Upper lobe of right lung (tissue), 1 donor: ENCODE measurements at regions not wholly inside any gene's neighbourhood (a gene's known extent, or its start where the extent isn't known, plus 50 kb on each side); places are given as distances from the start of the nearest gene placed in this dataset.

Source experiments
- ATAC-seq: fragments of 200-7000 bp; cut with Tn5 transposase; one replicate; pipeline ENCODE4 v1.9.1; 2020; ENCODE audit warnings: mild to moderate bottlenecking, moderate library complexity
- DNase-seq: peaks from one replicate; pipeline ENCODE4 v3.0.0-alpha.2; 2020
- H3K27ac ChIP-seq: fragments of 200-600 bp; one replicate; pipeline ENCODE4 v1.8.0; 2022
- H3K27me3 ChIP-seq: fragments of 200-600 bp; one replicate; pipeline ENCODE4 v1.8.0; 2022; ENCODE audit warnings: mild to moderate bottlenecking
- H3K36me3 ChIP-seq: fragments of 200-600 bp; one replicate; pipeline ENCODE4 v1.8.0; 2022
- H3K4me1 ChIP-seq: fragments of 200-600 bp; one replicate; pipeline ENCODE4 v1.8.0; 2022
- H3K4me3 ChIP-seq: fragments of 200-600 bp; one replicate; pipeline ENCODE4 v1.8.0; 2022; ENCODE audit warnings: mild to moderate bottlenecking
- H3K9me3 ChIP-seq: fragments of 200-600 bp; one replicate; pipeline ENCODE4 v1.8.0; 2022
- CTCF ChIP-seq: fragments of 200-600 bp; IDR thresholded peaks from one replicate; pipeline ENCODE4 v1.8.0; 2022; ENCODE audit warnings: antibody characterized with exemption
- intact Hi-C: fragments of 100-400 bp; cut with DNase I; formaldehyde crosslinking; loops from one replicate; pipeline ENCODE4 v1.11.0; 2022
- donor health status: DM: no; HTN: yes; CAD: no; lungs with severe emphysema.

GRCh38 chr2:19684516-19684915, 217.3 kb downstream of the TTC32 start:
- intact Hi-C loops = no loop called here
- DNase-seq (no peak), ATAC-seq (no peak)
- no peak overlapping the region for H3K27ac ChIP-seq
- no peak for TF ChIP-seq CTCF
- no peaks in the 10 kb centered on the region for H3K36me3 ChIP-seq
- H3K4me3 ChIP-seq = no peak overlapping the region
- H3K9me3 ChIP-seq = no peaks in the 10 kb centered on the region
- H3K27me3 ChIP-seq = no peaks in the 10 kb centered on the region
- no peaks in the 10 kb centered on the region for H3K4me1 ChIP-seq

GRCh38 chr2:19683556-19683955, 218.2 kb downstream of the TTC32 start:
- no peaks in the 10 kb centered on the region for H3K4me1 ChIP-seq
- no peak for TF ChIP-seq CTCF
- no peak overlapping the region for H3K27ac ChIP-seq
- intact Hi-C loops = no loop called here
- DNase-seq (no peak), ATAC-seq (no peak)
- H3K4me3 ChIP-seq = no peak overlapping the region
- no peaks in the 10 kb centered on the region for H3K27me3 ChIP-seq
- no peaks in the 10 kb centered on the region for H3K36me3 ChIP-seq
- H3K9me3 ChIP-seq = no peaks in the 10 kb centered on the region

GRCh38 chr2:19682493-19682892, 219.3 kb downstream of the TTC32 start:
- H3K9me3 ChIP-seq = no peaks in the 10 kb centered on the region
- intact Hi-C loops = no loop called here
- H3K4me3 ChIP-seq = no peak overlapping the region
- ATAC-seq = no peak
- no peaks in the 10 kb centered on the region for H3K36me3 ChIP-seq
- no peak for TF ChIP-seq CTCF
- H3K27me3 ChIP-seq = no peaks in the 10 kb centered on the region
- H3K4me1 ChIP-seq = no peaks in the 10 kb centered on the region
- H3K27ac ChIP-seq = no peak overlapping the region
- no peak for DNase-seq

- ATAC-seq (peak; percentile 23), DNase-seq (peak; percentile 56)
- no peak overlapping the region for H3K27ac ChIP-seq
These were observed 223.8 kb downstream of the TTC32 start for GRCh38 chr2:19677825-19678518.

GRCh38 chr2:19677215-19677777, 224.5 kb downstream of the TTC32 start:
- Histone ChIP-seq H3K27ac (no peak overlapping the region), H3K4me1 (no peaks in the 10 kb centered on the region), H3K36me3 (no peaks in the 10 kb centered on the region), H3K27me3 (no peaks in the 10 kb centered on the region), H3K9me3 (no peaks in the 10 kb centered on the region), H3K4me3 (no peak overlapping the region)
- DNase-seq = no peak
- intact Hi-C loops = no loop called here
- peak; percentile 25 for ATAC-seq
- no peak for TF ChIP-seq CTCF

More at GRCh38 chr2:19677825-19678518, 223.8 kb downstream of the TTC32 start:
- Histone ChIP-seq H3K4me1 (no peaks in the 10 kb centered on the region), H3K36me3 (no peaks in the 10 kb centered on the region), H3K9me3 (no peaks in the 10 kb centered on the region), H3K27me3 (no peaks in the 10 kb centered on the region), H3K4me3 (no peak overlapping the region)
- intact Hi-C loops = no loop called here
- TF ChIP-seq CTCF = no peak
